Keratinocyte (primary cell): ENCODE measurements at regions not wholly inside any gene's neighbourhood (a gene's known extent, or its start where the extent isn't known, plus 50 kb on each side); places are given as distances from the start of the nearest gene placed in this dataset.

ENCODE experiments used
- DNase-seq: peaks from one replicate; pipeline ENCODE4 v3.0.0-alpha.2; 2011; ENCODE audit warnings: low read depth, missing footprints, low spot score
- FAIRE-seq: peaks from 2 replicates; lab custom pipeline; 2011; peaks lifted over from hg19 to GRCh38; lab: Jason Lieb, UNC
- H2AFZ ChIP-seq: 2 replicates; pipeline ENCODE4 v1.6.0; 2012; ENCODE audit warnings: low read length, control low read depth, inconsistent platforms; ENCODE audit not compliant: control insufficient read depth
- H3K27ac ChIP-seq: 2 replicates; pipeline ENCODE4 v1.5.1; 2011; ENCODE audit warnings: low read length; ENCODE audit not compliant: control insufficient read depth, insufficient read depth
- H3K27me3 ChIP-seq: 3 replicates; pipeline ENCODE4 v1.6.0; 2011; ENCODE audit warnings: low read length; ENCODE audit not compliant: control insufficient read depth, insufficient read depth; ENCODE audit errors: extremely low read depth
- H3K36me3 ChIP-seq, 2 experiments: 2 replicates in 1 of 2; 3 replicates in 1 of 2; pipeline ENCODE4 v1.5.1; 2011; ENCODE audit warnings: low read length in 2 of 2, mild to moderate bottlenecking in 1 of 2; ENCODE audit not compliant: control insufficient read depth in 2 of 2, insufficient read depth in 2 of 2; ENCODE audit errors: extremely low read depth in 1 of 2
- H3K4me1 ChIP-seq: 3 replicates; pipeline ENCODE4 v1.5.1; 2011; ENCODE audit warnings: low read length; ENCODE audit not compliant: control insufficient read depth, insufficient read depth; ENCODE audit errors: extremely low read depth
- H3K4me2 ChIP-seq: 3 replicates; pipeline ENCODE4 v1.6.0; 2011; ENCODE audit warnings: low read depth, low read length; ENCODE audit not compliant: control insufficient read depth, insufficient read depth; ENCODE audit errors: extremely low read depth
- H3K4me3 ChIP-seq, 3 experiments: fragments of 200-600 bp in 1 of 3; sonication (generic) in 1 of 3; 2 replicates in 2 of 3; 3 replicates in 1 of 3; pipeline ENCODE4 v1.5.1; 2011 to 2016; ENCODE audit warnings: low read length in 3 of 3, mild to moderate bottlenecking in 3 of 3, control low read depth in 2 of 3, inconsistent platforms in 1 of 3, low read depth in 1 of 3, mixed read lengths in 1 of 3, mixed run types in 1 of 3, moderate library complexity in 1 of 3; ENCODE audit not compliant: control insufficient read depth in 2 of 3, insufficient read depth in 2 of 3; ENCODE audit errors: extremely low read depth in 1 of 3
- H3K79me2 ChIP-seq: 2 replicates; pipeline ENCODE4 v1.6.0; 2012; ENCODE audit warnings: low read length; ENCODE audit not compliant: control insufficient read depth, insufficient read depth
- H3K9ac ChIP-seq: 3 replicates; pipeline ENCODE4 v1.6.0; 2011; ENCODE audit warnings: low read length; ENCODE audit not compliant: control insufficient read depth, insufficient read depth; ENCODE audit errors: extremely low read depth
- H3K9me1 ChIP-seq: 3 replicates; pipeline ENCODE4 v1.6.0; 2011; ENCODE audit warnings: low read length; ENCODE audit not compliant: control insufficient read depth, insufficient read depth; ENCODE audit errors: extremely low read depth
- H3K9me3 ChIP-seq: 2 replicates; pipeline ENCODE4 v1.5.1; 2012; ENCODE audit warnings: low read depth, low read length; ENCODE audit not compliant: control insufficient read depth
- H4K20me1 ChIP-seq: 3 replicates; pipeline ENCODE4 v1.6.0; 2011; ENCODE audit warnings: low read length; ENCODE audit not compliant: control insufficient read depth, insufficient read depth; ENCODE audit errors: extremely low read depth
- CTCF ChIP-seq, 3 experiments: IDR thresholded peaks in 1 of 3; conservative IDR thresholded peaks in 1 of 3; optimal IDR thresholded peaks in 1 of 3; 2 replicates in 2 of 3; 3 replicates in 1 of 3; pipeline versions ENCODE3 to v1.5.1; 2011; ENCODE audit warnings: low read length in 3 of 3, mild to moderate bottlenecking in 3 of 3, moderate library complexity in 2 of 3, control low read depth in 1 of 3, inconsistent platforms in 1 of 3; ENCODE audit not compliant: insufficient read depth in 2 of 3; ENCODE audit errors: extremely low read depth in 1 of 3
- EZH2 ChIP-seq: IDR thresholded peaks from one replicate; pipeline ENCODE4 v1.6.1; 2012; ENCODE audit warnings: inconsistent platforms, mild to moderate bottlenecking, low read length, moderate library complexity
- dilution Hi-C: fragments of 300-500 bp; cut with MboI; formaldehyde crosslinking; loops from one replicate; pipeline ENCODE4 v1.7.0; 2020; ENCODE audit warnings: low sequenced_read_pairs; ENCODE audit not compliant: extremely low pct_ligation_motif_present

- Histone ChIP-seq H3K36me3 (no peaks in the 10 kb centered on the region), H3K4me1 (no peaks in the 10 kb centered on the region), H4K20me1 (no peaks in the 10 kb centered on the region), H3K9ac (no peak overlapping the region), H3K27ac (no peak overlapping the region), H3K9me3 (no peaks in the 10 kb centered on the region), H3K4me3 (no peak overlapping the region), H3K79me2 (no peaks in the 10 kb centered on the region), H3K27me3 (no peaks in the 10 kb centered on the region), H3K4me2 (no peak overlapping the region), H2AFZ (no peak overlapping the region), H3K9me1 (no peaks in the 10 kb centered on the region)
- no peak for DNase-seq
- FAIRE-seq = no peak
- TF ChIP-seq EZH2 (no peak), CTCF (optimal IDR thresholded peaks at IDR 0.05 in 1 of 3, IDR thresholded peaks at IDR 0.05 in 1 of 3, conservative IDR thresholded peaks at IDR 0.05 in 1 of 3; ENCODE audit: extremely low read depth in 1 of 3, insufficient read depth in 2 of 3, low read length in 3 of 3) (no peak)
- dilution Hi-C loops = no loop called here
Measured at GRCh38 chr16:13344001-13344400, 442.6 kb downstream of the SHISA9 start.

- Histone ChIP-seq H3K27ac (no peak overlapping the region), H3K27me3 (no peaks in the 10 kb centered on the region), H2AFZ (no peak overlapping the region), H3K36me3 (no peaks in the 10 kb centered on the region), H3K4me3 (no peak overlapping the region), H3K9me3 (no peaks in the 10 kb centered on the region), H3K4me1 (no peaks in the 10 kb centered on the region), H3K9ac (no peak overlapping the region), H3K4me2 (no peak overlapping the region), H3K9me1 (no peaks in the 10 kb centered on the region), H4K20me1 (no peaks in the 10 kb centered on the region), H3K79me2 (no peaks in the 10 kb centered on the region)
- FAIRE-seq (no peak), DNase-seq (no peak)
- dilution Hi-C loops = no loop called here
- TF ChIP-seq EZH2 (no peak), CTCF (optimal IDR thresholded peaks at IDR 0.05 in 1 of 3, IDR thresholded peaks at IDR 0.05 in 1 of 3, conservative IDR thresholded peaks at IDR 0.05 in 1 of 3; ENCODE audit: extremely low read depth in 1 of 3, insufficient read depth in 2 of 3, low read length in 3 of 3) (no peak)
Measured at GRCh38 chr16:13348416-13348815, 447.0 kb downstream of the SHISA9 start.
